BLaER1 (cell line): ENCODE measurements at regions not wholly inside any gene's neighbourhood (a gene's known extent, or its start where the extent isn't known, plus 50 kb on each side); places are given as distances from the start of the nearest gene placed in this dataset.

Source experiments
- H3K27ac ChIP-seq: shearing (Covaris generic); formaldehyde crosslinking; 2 replicates; pipeline ENCODE4 v1.8.1; 2022
- H3K27me3 ChIP-seq: shearing (Covaris generic); formaldehyde crosslinking; 2 replicates; pipeline ENCODE4 v1.8.1; 2022
- H3K36me3 ChIP-seq: shearing (Covaris generic); formaldehyde crosslinking; 2 replicates; pipeline ENCODE4 v1.8.1; 2022
- H3K4me1 ChIP-seq: shearing (Covaris generic); formaldehyde crosslinking; 2 replicates; pipeline ENCODE4 v1.8.1; 2022
- H3K4me2 ChIP-seq: shearing (Covaris generic); formaldehyde crosslinking; 2 replicates; pipeline ENCODE4 v1.8.1; 2022
- H3K4me3 ChIP-seq: shearing (Covaris generic); formaldehyde crosslinking; 2 replicates; pipeline ENCODE4 v1.8.1; 2022
- H3K9ac ChIP-seq: shearing (Covaris generic); formaldehyde crosslinking; 2 replicates; pipeline ENCODE4 v1.8.1; 2022
- H3K9me3 ChIP-seq: shearing (Covaris generic); formaldehyde crosslinking; 2 replicates; pipeline ENCODE4 v1.8.1; 2022
- H4K20me1 ChIP-seq: shearing (Covaris generic); formaldehyde crosslinking; 2 replicates; pipeline ENCODE4 v1.8.1; 2022
- Cebpa-rat ChIP-seq: shearing (Covaris generic); IDR thresholded peaks from 2 replicates; pipeline ENCODE4 v1.8.1; 2022

DNA sequence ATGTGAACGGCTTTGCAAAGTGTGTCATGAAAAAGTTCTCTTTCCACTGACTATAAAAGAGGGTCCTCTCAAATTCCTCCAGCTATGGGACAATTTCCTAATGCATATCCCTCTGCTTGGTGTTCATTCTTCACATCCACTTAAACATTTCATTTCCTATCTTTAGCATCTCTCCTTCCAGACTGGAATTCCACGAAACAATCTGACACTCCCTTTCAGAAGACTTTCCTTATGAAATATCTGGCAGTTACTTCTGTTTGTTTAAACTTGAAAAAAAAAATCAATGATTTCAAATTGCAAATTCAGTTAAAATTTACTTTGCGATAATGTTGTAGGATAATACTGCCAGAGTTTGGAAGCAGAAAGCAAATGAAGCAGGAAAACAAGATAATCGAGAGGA is 105.8 kb upstream of the SELENOK start:
- Histone ChIP-seq H3K36me3 (no peaks in the 10 kb centered on the region), H3K4me1 (no peaks in the 10 kb centered on the region; the same call in 1 of the 2 replicates), H4K20me1 (no peaks in the 10 kb centered on the region), H3K9ac (no peak overlapping the region), H3K4me3 (no peak overlapping the region), H3K9me3 (no peaks in the 10 kb centered on the region), H3K4me2 (no peak overlapping the region), H3K27ac (no peak overlapping the region), H3K27me3 (no peaks in the 10 kb centered on the region)
- TF ChIP-seq Cebpa-rat: no peak

DNA sequence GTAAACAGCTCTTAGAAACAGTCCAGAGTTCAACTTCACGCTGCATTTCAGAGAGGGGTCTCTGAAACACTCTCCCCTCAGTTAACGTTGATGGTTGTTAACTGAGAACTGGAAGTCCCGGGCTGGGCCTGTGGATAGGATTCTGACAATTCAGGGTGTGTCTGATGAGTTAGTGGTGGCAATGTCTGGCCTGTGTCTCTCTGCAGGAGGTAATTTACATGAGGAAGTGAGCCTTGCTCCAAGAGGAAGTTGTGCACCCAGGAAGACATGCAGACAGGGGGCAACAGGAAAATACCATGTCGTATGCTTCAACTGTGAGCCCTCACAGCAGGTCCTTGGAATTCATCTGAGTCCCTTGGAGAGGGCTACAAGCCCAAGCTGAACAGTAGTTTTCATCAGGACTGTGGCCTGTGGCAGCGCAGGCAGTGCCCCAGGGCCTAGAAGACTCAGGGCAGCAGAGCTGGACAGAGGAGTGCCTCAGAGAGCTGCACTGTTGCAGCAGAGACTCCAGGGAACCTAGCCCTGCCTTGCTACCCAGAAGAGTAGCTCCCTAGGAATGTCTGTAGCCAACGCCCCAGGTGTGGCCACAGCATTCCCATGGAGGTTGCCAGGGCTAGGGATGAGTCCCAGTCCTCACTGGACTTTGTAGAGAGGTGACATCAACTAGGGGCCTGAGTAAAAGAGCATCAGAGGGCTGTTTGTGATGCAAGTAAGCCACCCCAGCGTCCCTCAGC is 104.6 kb upstream of the SELENOK start:
- Histone ChIP-seq H3K4me1 (no peaks in the 10 kb centered on the region; the same call in 1 of the 2 replicates), H3K27ac (no peak overlapping the region), H3K4me3 (no peak overlapping the region), H3K27me3 (no peaks in the 10 kb centered on the region), H3K9ac (no peak overlapping the region), H4K20me1 (no peaks in the 10 kb centered on the region), H3K36me3 (no peaks in the 10 kb centered on the region), H3K4me2 (no peak overlapping the region; the same call in 1 of the 2 replicates), H3K9me3 (no peaks in the 10 kb centered on the region)
- no peak for TF ChIP-seq Cebpa-rat

DNA sequence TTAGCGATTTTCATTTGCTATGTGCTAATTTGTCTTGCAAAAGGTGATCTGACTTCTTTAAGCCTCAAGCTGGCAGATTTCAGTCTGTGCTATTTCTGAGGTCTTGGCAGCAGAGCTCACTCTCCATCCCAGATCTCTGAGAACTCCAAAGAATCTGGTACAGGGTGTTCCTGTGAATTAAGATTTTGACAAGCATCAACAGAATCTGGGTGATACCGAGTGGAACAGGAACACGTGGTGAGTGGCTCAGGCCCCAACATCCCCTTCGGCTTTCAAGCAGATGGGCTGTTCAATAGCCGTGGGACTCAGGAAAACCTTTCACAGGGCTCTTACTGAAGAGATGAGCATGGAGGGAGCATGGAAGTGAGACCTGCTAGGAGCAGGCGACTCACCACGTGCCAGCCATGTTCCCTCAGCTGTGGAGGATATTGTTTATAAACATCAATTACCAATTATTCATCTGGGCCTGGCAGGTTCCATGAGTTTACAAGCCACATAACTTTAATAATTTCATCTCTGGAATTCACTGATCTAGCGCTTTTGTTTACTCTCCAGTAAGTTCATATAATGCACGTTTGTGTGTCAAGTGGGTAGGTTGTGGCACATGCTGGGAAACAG is 103.4 kb upstream of the SELENOK start:
- Histone ChIP-seq H3K4me1 (no peaks in the 10 kb centered on the region; the same call in 1 of the 2 replicates), H3K9me3 (no peaks in the 10 kb centered on the region), H4K20me1 (no peaks in the 10 kb centered on the region), H3K9ac (no peak overlapping the region), H3K4me2 (no peak overlapping the region), H3K27ac (no peak overlapping the region), H3K36me3 (no peaks in the 10 kb centered on the region), H3K27me3 (no peaks in the 10 kb centered on the region), H3K4me3 (no peak overlapping the region)
- no peak for TF ChIP-seq Cebpa-rat

DNA sequence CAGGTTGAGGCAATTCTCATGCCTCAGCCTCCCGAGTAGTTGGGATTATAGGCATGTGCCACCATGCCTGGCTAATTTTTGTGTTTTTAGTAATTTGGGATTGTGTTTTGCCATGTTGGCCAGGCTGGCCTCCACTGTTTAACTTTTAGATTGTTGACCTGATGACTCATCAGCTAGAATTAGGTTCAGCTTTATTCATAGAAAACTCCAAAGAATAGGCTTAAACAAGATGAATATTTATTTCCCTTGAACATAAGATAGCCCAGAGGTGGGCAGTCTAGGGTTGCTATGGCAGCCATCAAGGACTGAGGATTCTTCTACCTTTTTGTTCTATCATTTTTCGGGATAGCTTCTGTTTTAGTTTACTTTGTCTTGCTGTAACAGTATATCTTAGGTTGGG is 99.6 kb upstream of the SELENOK start:
- H4K20me1 ChIP-seq: no peaks in the 10 kb centered on the region
- no peak overlapping the region for H3K27ac ChIP-seq
- H3K4me2 ChIP-seq: no peak overlapping the region
- no peaks in the 10 kb centered on the region; the same call in 1 of the 2 replicates for H3K4me1 ChIP-seq
- H3K4me3 ChIP-seq: no peak overlapping the region
- H3K27me3 ChIP-seq: no peaks in the 10 kb centered on the region
- H3K9me3 ChIP-seq: no peaks in the 10 kb centered on the region
- H3K9ac ChIP-seq: no peak overlapping the region
- no peak for TF ChIP-seq Cebpa-rat
- H3K36me3 ChIP-seq: no peaks in the 10 kb centered on the region

DNA sequence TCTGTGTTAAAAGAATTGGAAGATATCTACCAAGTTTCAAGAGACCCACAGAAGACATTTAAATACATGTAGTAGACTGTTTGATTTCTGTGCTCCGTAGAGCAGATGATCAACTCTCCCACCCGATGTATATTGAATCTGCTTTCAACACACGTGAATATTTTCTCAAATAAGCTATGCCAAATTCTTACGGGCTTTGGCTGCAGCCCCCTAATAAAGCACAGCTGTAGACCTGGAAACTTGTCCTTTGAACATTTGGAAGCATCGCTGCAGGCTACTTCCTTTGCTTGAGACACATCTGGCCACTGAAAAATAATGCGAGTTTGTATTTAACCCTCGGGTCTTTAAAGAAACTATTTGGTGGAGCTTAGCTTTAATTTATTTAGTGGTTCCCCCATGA is 98.3 kb upstream of the SELENOK start:
- H4K20me1 ChIP-seq: no peaks in the 10 kb centered on the region
- H3K36me3 ChIP-seq: no peaks in the 10 kb centered on the region
- no peak overlapping the region for H3K9ac ChIP-seq
- no peaks in the 10 kb centered on the region for H3K4me1 ChIP-seq
- H3K4me3 ChIP-seq: no peak overlapping the region
- no peak overlapping the region for H3K4me2 ChIP-seq
- H3K27ac ChIP-seq: no peak overlapping the region
- H3K9me3 ChIP-seq: no peaks in the 10 kb centered on the region
- TF ChIP-seq Cebpa-rat: no peak
- no peaks in the 10 kb centered on the region for H3K27me3 ChIP-seq

DNA sequence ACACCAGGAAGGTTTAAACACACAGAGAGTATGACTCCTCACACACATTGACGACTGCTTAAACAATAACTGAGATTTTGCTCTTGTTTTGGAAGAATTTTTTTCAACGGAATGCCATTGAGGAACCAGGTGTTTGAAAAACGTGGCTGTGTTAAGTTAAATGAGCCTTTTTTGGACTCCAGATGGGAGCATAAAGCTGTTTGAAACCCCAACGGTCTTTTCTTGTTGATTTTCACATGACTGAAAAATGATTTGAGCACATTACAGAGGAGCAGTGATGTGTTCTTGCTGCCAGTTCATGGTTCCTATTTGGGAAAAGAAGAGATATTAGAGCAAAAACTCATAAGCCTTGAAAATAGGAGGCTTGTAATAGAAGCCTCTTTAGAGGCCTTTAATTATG is 97.8 kb upstream of the SELENOK start:
- Histone ChIP-seq H4K20me1 (no peaks in the 10 kb centered on the region), H3K4me3 (no peak overlapping the region), H3K27ac (no peak overlapping the region), H3K4me2 (no peak overlapping the region), H3K36me3 (no peaks in the 10 kb centered on the region), H3K9me3 (0 out of 2 replicates have a peak, but pooled peaks cover under 1% of the 10 kb centered on the region), H3K4me1 (no peaks in the 10 kb centered on the region), H3K9ac (no peak overlapping the region), H3K27me3 (no peaks in the 10 kb centered on the region)
- no peak for TF ChIP-seq Cebpa-rat

DNA sequence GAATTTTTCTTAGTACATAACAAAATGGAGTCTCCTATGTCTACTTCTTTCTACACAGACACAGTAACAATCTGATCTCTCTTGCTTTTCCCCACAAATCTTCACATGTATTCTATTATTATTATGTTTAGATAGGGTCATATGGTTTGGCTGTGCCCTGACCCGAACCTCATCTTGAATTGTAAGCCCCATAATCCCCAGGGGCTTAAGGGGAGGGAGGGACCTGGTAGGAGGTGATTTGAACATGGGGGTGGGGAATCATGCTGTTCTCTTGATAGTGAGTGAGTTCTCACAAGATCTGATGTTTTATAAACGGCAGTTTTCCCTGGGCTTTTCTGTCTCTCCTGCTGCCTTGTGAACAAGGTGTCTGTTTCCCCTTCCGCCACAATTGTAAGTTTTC is 86.7 kb upstream of the SELENOK start:
- Histone ChIP-seq H3K4me3 (no peak overlapping the region), H3K9ac (no peak overlapping the region), H4K20me1 (no peaks in the 10 kb centered on the region), H3K4me2 (no peak overlapping the region), H3K9me3 (peaks cover 41% of the 10 kb centered on the region), H3K27me3 (no peaks in the 10 kb centered on the region), H3K27ac (no peak overlapping the region), H3K36me3 (no peaks in the 10 kb centered on the region), H3K4me1 (peaks cover 18% of the 10 kb centered on the region)
- no peak for TF ChIP-seq Cebpa-rat

DNA sequence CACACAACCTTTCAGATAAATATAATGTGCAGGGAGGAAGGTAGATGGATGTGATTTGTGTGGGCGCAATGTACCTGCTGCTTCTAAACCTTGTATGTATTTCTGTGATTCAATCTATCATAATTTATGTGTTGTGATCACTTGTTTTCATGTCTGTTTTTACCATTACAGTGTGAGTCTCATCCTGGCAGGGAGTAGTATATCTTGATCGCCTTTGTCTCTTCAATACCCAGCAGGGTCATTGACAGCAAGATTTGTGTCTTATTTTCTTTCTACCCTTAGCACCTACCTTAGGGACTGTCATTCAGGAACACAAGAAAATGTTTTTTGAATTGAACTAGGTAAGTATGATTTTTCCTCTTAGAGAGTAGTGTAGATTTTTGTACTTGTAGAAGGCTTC is 83.7 kb upstream of the SELENOK start:
- H3K9ac ChIP-seq: no peak overlapping the region
- H3K36me3 ChIP-seq: no peaks in the 10 kb centered on the region
- H3K4me2 ChIP-seq: no peak overlapping the region
- no peak for TF ChIP-seq Cebpa-rat
- no peak overlapping the region for H3K27ac ChIP-seq
- H3K9me3 ChIP-seq: peaks cover 43% of the 10 kb centered on the region
- no peaks in the 10 kb centered on the region for H3K27me3 ChIP-seq
- no peaks in the 10 kb centered on the region for H4K20me1 ChIP-seq
- H3K4me1 ChIP-seq: no peaks in the 10 kb centered on the region
- no peak overlapping the region for H3K4me3 ChIP-seq

DNA sequence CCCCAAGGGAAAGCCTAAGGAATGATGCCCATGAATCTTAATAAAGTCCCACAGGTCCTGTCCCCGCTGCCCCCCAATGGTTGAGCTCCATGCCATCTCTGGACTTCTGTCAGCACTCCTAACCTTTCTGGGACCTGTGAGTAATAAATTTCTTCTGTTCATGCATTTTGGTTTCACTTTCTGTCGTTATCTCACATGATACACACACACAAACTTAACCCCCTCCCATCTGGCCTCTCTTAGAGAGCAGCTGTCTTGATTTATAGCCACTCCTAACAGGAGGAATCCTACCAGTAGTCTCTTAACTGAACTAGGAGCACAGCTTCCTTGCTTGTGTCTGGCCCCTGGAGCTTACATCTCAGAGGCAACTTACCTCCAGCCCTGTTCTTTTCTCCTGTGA is 82.7 kb upstream of the SELENOK start:
- no peak for TF ChIP-seq Cebpa-rat
- Histone ChIP-seq H3K27ac (no peak overlapping the region), H3K4me3 (no peak overlapping the region), H3K27me3 (no peaks in the 10 kb centered on the region), H3K4me1 (no peaks in the 10 kb centered on the region), H3K36me3 (no peaks in the 10 kb centered on the region), H3K4me2 (no peak overlapping the region), H4K20me1 (no peaks in the 10 kb centered on the region), H3K9me3 (peaks cover 43% of the 10 kb centered on the region), H3K9ac (no peak overlapping the region)

DNA sequence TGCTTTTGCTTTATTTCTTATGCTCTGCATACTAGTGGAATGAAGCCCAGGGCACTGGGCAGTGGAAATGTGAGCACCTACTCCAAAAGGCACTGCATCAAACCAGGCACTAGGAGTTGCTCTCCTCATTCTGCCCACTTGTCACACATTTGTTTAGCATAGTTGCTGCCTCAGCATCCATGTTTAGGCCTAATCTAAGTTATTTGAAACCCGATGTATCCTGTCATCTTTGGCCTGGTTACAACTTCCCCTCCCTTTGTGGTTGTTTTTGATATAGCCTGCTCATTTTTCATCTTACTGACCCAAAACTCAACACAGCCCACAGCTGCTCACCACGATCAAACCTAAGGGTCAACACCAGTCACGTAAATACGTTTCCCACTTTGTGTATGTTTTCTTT is 82.2 kb upstream of the SELENOK start:
- TF ChIP-seq Cebpa-rat: no peak
- H3K9ac ChIP-seq: no peak overlapping the region
- no peaks in the 10 kb centered on the region for H3K27me3 ChIP-seq
- peaks cover 46% of the 10 kb centered on the region for H3K9me3 ChIP-seq
- no peaks in the 10 kb centered on the region for H3K4me1 ChIP-seq
- no peak overlapping the region for H3K4me3 ChIP-seq
- no peak overlapping the region for H3K27ac ChIP-seq
- no peaks in the 10 kb centered on the region for H3K36me3 ChIP-seq
- no peaks in the 10 kb centered on the region for H4K20me1 ChIP-seq
- H3K4me2 ChIP-seq: no peak overlapping the region
